ENCODE measurements at regions not wholly inside any gene's neighbourhood (a gene's known extent, or its start where the extent isn't known, plus 50 kb on each side); places are given as distances from the start of the nearest gene placed in this dataset.

DNA sequence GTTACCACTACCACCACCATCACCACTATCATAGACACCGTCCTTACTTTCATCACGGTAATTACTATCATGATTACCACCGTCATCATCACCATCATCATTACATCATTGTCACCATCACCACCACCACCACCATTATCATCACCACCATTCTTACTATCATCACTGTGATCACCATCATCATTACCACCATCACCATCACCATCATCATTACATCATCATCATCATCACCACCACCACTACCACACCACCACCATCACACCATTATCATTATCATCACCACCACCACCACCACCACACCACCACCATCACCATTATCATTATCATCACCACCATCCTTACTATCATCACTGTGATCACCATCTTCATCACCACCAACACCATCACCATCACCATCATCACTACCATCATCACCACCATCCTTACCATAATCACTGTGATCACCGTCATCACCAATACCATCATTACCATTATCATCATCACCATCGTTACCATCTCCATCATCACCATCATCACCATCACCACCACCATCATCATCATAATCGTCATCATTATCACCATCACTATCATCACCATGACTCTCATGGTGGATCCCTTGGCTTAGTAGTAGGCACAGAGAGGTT, 244.4 kb upstream of the C1orf174 start:
- DNase-seq (ENCODE audit: low spot score), result no peak

GRCh38 chr1:4146101-4146500, 246.0 kb upstream of the C1orf174 start:
- no peak for DNase-seq (ENCODE audit: low spot score)

DNA sequence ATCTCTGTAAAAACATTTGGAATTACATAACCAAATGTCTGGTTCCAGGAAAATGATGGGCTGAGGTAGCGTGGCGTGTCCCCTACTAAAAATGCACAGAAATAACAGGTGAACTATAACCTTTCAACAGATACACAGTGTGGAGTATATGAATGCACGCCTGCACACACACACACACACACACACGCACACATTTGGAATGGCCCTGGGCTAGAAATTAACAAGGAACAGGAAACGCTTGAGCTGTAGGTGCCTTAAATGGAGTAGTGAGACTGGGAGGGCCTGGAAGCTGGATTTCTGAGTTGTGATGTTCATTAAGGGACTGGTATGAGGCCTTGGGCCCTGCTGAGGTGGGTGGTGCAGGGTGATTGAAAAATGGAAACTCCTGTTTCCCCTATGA, 246.5 kb upstream of the C1orf174 start:
- DNase-seq (ENCODE audit: low spot score), result no peak

DNA sequence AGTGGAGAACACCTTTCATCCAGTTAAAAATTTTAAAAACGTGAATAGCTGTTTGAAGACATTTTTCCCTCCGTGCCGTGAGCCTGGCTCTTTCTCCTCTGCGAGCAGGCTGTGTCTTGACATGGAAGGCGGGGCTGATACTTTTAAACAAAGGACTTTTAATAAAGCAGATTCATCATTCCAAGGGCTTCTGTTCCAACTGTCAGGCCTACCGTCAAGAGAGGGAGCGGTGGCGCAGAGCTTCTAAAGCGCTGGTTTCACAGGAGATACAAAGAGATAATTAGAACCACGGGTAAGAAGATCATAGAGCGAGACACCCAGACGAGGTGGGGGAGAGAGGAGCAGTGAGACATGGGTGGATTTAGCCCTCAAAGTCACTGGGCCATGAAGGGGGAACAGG, 247.4 kb upstream of the C1orf174 start:
- DNase-seq (ENCODE audit: low spot score), result no peak

DNA sequence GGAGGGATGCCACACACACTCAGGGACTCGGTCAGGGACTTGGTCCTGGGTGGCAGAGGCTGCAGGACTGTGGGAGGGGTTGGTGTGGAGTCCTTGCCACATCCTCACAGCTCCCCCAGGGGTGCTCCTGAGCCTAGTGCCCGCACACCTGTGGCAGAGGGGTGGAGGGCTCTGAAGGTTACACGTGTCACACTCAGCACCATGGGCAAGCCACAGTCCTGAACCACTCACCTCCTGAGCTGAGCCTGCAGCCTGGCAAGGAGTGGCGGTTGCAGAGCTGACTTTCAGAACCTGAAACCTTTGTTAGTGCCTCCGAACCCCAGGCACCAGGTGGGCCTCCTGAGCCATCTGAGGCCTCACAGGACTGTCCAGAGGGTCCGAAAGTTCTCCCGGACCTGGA, 249.2 kb upstream of the C1orf174 start:
- no peak for DNase-seq (ENCODE audit: low spot score)

- no peak for DNase-seq (ENCODE audit: low spot score)
Measured at GRCh38 chr1:4149831-4150230, 249.8 kb upstream of the C1orf174 start.

DNA sequence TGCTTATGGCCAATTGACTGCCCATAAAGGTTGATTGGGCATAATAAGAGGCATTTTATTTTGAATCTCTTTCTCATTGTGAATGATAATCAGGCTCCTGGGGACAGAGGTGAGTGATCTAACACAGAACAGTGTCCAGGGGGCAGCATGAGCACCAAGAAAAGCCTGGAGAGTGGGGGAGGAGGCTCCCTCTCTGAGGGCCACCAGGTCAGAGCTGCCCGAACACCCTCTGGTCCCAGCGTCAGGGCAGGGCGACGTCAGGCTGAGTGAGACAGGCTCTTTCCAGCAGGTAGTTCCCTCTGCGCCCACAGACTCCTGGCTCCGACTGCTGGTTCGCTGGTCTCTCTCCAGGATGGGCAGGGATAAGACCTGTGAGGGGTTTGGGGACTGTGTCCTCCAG, 250.2 kb upstream of the C1orf174 start:
- DNase-seq (ENCODE audit: low spot score), result no peak

DNA sequence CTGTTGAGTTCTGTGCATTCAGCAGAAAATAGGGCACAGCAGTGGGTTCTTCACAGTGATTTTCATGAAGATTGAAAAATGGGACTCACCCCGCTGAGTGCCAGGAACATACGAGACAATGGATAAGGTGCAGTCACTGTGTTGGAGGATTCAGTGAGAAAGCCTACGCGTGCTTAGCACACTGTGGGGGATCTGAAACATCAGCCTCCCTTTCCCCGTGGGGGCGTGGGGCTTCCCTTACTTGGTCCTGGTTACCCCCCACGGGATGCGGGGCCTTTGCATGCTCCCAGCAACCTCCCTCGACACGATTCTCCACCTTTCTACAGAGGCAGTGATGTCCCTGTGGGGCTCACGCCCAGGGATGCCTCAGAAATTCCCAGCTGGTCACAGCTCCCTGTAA, 252.2 kb upstream of the C1orf174 start:
- DNase-seq (ENCODE audit: low spot score), result no peak

DNA sequence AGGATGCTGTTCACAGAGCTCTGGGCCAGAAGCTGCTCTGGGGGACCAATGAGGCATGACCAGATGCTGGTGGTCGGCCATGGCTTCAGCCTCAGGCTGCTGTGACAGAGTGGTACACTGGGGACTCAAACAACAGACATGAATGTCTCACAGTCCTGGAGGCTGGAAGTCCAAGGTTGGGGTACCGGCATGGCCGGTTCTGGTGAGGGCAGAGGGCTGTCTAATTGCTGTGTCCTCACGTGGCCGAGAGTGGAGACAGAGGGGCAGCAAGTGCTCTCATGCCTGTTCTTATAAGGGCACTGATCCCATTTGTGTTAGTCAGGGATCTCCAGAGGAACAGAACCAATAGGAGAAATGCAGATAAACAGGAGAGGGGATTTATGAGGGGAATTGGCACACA, 253.5 kb upstream of the C1orf174 start:
- no peak for DNase-seq (ENCODE audit: low spot score)

DNA sequence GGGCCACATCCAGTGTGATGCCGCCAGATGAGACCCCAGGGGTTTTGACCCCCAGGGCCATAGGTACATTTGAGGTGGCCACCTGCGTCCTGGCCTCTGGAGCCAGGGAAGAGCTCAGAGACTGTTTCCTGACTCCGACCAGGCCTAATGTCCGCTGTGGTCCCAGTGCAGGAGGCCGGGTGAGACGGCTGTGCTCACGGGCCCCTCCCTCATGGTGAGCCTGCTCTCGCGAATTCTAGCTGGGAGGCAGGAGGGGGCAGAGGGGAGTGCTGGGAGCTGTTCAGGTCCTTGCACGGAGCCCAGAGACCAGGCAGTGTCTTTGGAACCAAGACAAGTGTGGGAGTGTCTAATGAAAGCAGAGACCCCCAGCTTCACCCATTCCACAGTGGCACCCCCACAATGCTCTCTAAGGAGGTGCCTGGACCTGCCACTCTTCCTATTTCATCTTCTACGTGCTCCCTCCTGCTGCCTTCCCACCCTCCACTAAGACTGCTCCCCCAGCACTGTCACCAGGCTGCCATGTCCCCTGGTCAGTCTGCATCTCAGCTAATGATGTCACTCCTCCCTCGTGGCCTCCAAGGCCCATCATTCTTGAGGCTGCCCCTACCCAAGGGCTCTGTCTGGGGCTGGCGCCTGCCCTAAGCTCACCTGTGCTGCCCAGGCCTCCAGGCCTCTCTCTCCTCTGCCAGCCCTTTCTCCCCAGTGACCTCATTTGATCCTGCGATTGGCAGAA, 256.3 kb upstream of the C1orf174 start:
- no peak for DNase-seq (ENCODE audit: low spot score)

GRCh38 chr1:4160181-4160580, 260.1 kb upstream of the C1orf174 start:
- DNase-seq (ENCODE audit: low spot score), result no peak

DNA sequence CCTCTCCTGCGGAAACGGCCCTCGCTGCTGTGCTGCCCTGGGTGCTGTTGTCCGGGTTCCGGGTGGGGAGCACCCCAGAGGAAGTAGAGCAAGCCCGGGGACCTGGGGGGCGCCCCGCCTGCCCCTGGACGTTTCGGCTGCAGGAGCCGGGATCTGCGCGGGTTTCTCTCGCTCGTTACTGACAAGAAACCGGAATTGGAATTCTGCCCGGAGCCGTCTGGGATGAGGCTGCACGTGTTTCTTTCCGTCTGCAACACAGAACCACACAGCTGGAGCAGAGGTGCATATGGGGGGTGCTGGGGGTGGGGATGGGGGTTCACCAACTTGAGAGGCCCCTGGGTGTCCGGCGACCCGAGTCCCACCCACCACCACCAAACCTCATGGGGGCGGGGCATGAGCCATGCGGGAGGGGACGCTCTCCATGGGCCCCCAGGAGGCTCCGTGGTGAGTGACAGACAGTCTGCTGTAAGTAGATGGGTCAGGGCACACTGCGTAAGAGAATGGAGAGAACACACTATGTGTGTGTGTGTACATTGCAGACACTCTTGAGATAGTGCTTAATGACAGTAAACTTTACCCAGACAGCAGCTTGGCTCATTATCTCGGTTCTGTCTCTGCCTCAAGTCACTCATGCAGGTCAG, 261.4 kb upstream of the C1orf174 start:
- DNase-seq (ENCODE audit: low spot score), result no peak

- DNase-seq (ENCODE audit: low spot score), result no peak
Measured at GRCh38 chr1:4164965-4165364, 264.9 kb upstream of the C1orf174 start.

DNA sequence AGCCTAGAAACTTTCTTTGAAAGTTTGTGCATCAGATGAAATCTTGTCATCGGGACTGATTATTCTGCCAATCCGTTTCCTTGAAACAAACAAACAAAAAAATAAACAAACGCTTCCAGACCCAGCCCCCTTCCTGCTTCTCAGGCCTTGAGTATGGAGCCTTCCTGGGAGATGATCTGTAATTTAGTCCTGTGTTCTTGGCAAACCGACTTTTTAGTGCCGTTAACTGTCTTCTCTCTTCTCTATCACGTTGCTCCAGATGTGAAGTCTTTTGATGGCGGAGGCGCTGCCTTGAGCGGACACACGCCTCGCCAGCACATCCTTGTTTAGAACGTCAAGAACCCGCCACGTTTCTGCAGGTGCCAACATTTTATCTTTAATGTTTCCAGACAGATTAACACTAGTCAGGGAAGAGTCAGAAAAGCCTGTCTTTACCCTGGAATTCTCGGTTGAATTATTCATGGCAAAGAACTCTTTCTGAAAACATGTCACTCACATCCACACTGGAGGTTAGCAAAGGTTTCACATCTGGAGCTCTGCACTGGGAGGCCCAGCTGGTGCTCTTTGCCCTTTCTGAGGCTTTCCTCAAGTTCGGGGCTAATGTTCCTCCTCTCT, 265.7 kb upstream of the C1orf174 start:
- DNase-seq (ENCODE audit: low spot score), result no peak

GRCh38 chr1:4166713-4167112, 266.6 kb upstream of the C1orf174 start:
- DNase-seq (ENCODE audit: low spot score), result no peak

GRCh38 chr1:4169991-4170390, 269.9 kb upstream of the C1orf174 start:
- no peak for DNase-seq (ENCODE audit: low spot score)

GRCh38 chr1:4170548-4171340, 270.7 kb upstream of the C1orf174 start:
- DNase-seq (ENCODE audit: low spot score), result no peak

DNA sequence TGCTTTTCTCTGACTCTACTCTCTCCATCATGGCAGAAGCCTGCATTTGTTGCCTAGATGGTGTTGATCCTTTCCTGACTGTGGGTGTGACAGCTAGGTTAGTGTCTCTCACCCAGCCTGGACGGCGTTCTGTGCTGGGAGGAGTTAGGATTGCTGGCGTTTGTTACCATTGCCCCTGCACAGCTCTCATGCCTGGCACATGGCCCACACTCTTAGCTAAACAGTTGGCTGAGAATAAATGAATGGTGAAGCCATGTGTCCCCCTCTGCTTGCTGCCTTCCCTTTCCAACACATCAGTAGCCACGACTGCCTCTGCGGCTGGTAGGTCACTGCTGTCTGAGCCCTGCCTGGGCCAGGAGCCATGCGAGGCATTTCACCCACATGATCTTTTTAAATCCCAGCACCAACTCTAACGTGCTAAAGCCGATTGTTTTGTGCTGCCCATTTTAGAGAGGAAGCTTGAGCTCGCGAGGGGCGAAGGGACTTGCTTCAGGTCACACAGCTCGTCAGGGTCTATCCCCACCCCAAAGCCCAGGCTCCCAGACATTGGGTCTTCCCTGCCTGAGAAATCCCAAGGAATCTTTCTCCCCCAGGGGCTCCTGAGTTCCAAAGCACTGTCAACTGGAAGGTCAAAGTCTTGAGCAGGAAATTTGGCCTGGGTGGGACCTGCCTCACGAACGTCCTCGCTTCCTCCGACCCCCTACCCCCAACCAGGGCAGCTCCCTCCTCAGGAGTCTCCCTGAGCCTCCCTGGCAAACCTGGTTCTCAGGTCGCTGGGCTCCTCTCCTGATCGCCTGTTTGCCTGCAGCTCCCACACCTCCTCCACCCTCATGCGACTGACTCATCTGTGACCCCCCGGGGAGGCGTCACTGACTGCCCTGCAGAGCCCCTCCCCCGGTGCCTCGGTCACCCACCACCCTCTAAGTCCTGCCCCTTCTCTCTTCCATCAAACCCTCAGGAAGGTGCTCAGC, 271.7 kb upstream of the C1orf174 start:
- no peak for DNase-seq (ENCODE audit: low spot score)

DNA sequence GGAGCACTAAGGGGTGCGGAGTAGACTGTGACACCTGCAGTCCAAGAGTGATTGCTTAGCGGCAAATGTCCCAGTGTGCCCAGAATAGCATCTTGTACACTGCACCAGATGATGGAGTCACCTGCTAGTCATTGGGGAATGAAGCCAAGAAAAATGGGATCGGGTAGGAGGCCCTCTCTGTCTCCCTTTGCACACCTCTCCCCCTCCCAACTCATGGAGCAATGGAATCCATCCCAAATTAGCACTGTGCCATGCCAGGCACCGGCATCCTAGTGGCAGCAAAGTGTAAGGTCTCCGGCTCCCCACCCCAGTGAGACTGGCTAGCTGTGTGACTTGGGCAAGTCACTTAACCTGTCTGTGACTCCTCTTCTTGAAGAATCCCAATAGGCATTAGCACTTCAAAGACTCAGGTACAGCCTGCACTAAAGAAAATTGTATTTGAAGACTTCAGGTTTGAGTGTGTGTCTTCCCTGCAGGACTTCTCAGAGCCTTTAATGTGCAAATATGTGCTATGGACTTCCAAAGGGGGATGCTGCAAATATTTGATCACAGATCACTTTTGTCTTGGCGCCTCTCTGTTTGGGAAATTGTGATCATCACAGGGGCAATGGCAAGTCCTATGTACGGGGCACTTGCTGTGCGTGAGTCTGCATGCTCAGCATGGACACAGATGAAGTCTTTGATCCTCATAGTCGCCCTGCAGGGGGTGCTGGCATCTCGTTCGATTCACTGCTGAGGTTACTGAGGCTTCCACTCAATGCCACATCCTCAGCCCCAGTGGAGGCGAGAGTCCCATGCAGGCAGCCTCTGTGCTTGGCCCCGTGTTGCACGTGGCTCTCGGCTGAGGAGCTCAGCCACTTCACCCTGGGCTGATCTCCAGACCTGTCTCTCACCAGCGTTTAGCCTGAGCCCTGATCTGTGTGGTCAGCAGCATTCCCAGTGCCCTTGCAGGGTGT, 272.9 kb upstream of the C1orf174 start:
- no peak for DNase-seq (ENCODE audit: low spot score)

DNA sequence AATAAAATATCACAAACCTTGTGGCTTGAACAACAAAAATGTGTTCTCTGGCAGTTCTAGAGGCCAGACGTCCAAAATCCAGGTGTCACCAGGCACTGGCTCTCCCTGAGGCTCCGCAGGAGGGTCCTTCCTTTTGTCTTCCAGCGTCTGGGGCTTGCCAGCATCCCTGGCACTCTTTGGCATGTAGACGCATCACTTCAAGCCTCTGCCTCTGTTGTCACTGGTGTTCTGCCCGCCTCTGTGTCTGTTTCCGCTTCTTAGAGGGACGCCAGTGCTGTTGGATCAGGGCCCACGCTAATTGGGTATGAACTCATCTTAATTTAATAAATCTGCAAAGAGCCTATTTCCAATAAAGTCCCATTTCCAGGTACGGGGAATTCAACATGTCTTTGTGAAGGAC, 273.7 kb upstream of the C1orf174 start:
- DNase-seq (ENCODE audit: low spot score), result no peak

Data from COLO829 (cell line).